GM19023 (cell line): ENCODE measurements at regions not wholly inside any gene's neighbourhood (a gene's known extent, or its start where the extent isn't known, plus 50 kb on each side); places are given as distances from the start of the nearest gene placed in this dataset.

ENCODE experiments used
- ATAC-seq: cut with Tn5 transposase; IDR thresholded peaks from one replicate; pipeline ENCODE4 v1.9.1; 2021; ENCODE audit warnings: mild to moderate bottlenecking, moderate library complexity; ENCODE audit not compliant: unreplicated experiment

DNA sequence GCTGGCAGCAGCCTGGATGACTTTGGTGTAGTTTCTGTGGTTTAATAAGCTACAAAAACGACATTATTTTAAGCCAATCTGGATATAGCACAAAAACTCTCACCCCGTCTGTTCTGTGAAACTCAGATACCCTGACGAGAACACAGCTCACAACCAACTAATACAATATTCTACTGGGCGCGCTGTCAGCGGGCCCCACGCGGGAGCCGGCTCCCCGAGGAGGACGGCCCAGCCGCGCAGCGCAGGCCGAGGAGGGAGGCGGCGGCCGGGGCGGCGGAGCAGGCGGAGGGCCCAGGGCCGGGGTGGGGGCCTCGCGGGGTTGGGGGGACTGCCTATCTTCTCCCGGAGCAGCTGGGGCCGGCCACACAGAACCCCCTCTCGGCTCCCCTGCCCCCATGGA is 87.2 kb upstream of the POU3F1 start:
- no peak for ATAC-seq

DNA sequence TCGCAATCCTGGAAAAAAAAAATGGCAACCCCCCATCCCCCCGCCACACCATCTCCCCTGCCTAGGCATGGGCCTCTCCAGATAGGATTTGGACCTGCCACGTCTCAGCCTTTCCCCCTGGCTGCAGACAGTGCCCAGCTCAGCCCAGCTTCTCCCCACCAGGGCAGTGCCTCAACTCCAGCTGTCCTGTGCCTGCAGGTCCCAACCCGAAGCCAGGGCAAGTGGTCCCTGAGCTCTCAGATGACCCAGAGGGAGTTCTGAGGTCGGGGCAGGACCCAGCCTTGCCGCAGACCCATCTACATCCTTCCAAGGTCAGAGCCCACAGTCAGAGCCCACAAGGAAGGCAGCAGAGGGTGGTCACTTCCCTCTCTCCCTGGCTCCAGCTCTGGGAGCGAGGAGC is 86.7 kb upstream of the POU3F1 start:
- ATAC-seq: no peak

DNA sequence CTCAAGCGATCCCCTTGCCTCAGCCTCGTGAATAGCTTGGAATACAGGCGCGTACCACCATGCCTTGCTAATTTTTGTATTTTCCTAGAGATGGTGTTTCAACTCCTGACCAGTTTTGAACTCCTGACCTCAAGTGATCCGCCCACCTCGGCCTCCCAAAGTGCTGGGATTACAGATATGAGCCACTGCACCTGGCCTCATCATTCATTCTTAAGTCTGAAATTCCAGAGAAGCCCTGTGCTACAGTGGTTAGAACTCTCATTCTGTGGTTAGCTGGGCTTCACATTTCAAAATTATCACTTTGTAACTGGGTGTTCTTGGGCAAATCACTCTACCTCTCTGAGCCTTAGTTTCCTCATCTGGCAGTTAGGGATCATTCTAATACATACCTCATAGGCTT is 86.1 kb upstream of the POU3F1 start:
- no peak for ATAC-seq

DNA sequence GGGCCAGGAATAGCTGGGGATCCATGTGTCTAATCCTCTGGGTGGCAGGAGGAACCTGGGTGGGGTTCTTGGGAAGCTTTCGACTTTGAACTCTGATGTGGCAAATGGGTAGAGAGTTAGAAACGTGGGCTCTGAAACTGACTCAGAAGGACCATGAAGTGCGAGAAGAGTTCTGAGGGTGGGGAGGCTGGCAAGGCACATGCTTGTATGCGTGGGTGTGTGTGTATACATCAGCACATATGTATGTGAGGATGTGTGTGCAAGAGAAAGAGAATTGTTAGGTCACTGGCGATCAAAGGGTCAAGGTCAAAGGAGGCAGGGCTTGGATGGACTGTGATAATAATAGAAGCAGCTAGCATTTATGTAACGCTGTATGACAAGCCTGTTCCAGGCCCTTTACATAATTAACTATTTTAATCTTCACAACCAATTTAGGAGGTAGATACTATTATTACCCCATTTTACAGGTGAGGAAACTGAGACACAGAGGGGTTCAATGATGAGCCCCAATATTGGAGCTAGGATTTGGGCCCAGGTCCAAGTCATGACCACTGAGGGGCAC is 84.5 kb upstream of the POU3F1 start:
- no peak for ATAC-seq

DNA sequence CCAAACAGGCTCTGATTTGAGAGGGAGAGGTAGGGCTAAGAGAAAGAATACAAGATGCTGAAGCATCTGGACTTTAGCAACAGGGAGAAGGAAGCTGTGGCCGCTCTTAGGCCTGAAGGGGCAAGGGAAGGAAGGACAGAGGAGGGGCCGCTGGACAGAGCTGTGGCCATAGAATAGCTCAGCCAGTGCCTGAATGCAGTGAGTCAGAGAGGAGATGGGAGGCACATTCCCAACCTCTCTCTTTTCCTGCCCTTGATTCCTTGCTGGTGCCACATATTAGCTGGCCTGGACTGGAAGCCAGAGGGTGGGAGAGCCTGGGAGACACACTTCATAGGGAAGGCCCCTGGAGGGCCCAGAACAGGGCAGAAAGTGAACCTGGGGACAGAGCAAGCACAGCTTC is 83.4 kb upstream of the POU3F1 start:
- no peak for ATAC-seq

DNA sequence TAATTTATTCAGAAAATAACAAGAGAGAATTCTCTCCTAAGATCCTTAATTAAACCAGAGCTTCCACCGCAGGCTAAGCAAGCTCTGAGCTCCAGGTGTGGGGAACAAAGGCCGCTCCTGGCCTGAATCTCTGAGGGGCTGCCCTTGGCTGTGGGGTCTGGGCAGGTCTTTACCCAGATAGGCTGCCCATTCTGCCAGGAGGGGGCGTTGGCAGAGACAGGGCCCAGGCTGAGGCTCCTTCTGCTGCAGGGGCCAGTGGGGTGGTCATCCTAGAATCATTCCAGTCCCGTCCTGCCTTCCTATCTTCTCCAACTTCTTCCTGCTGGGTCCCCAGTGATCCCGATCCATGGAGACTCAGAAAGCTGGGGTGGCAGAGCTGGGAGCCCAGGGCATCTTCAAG is 82.9 kb upstream of the POU3F1 start:
- no peak for ATAC-seq

DNA sequence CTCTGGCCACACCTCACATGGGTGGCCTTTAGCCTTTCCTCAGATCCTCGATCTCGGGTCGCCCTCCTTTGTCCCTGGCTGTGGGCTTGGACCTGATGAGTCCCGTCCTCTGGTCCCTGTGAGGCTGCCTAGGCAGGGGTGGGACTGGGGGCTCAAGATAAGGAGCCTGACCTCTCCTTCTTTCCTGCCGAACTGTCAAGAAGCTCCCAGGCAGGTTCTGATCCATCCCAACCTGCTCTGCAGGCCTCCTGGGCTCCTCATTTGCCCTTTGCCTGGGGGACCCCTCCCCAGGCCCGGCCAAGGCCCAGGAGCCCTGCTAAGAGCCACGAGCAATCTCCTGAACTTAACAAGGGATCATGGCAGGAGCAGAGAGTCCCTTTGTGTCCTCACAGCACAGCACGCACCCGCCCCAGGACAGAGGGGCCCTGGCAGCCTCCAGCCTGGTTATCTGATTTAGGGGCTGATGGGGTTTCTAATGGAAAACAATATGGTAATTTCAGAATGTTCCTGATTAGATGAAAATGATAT is 82.4 kb upstream of the POU3F1 start:
- no peak for ATAC-seq

DNA sequence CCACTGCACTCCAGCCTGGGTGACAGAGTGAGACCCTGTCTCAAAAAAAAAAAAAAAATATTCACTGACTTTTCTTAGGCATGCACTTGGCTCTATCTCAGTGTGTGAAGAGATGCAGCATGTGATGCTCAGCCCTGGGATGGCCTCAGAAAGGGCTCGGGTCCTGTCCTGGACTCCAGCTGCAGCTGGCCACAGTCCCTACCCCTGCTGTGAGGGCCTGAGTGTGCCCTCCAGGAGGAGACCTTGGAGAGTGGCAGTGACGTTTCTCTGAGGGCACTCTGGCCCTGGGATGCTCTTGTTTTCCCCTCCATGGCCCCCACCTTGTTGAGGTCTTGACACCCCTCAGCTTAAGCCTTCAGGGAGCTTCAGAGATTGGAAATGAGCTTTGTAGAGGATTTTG is 81.9 kb upstream of the POU3F1 start:
- ATAC-seq: no peak

DNA sequence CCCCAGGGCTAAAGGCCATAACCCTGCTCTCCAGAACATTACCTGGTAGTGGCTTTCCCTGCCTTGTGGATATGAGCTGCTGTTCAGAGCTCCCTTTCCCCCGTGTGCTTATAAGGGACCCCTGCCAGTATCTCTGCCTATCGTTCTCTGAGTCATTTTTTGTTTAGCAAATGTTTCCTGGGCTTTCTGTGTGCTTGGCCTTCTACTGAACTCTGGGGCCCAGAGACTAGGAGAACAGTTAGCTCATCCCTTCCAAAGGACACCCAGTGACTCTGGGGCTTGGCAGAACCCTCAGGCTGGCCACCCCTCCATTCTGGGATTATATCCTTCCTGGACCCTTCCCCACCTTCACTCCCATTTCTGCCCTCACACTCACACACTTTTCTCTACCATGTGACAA is 80.8 kb upstream of the POU3F1 start:
- ATAC-seq: no peak

DNA sequence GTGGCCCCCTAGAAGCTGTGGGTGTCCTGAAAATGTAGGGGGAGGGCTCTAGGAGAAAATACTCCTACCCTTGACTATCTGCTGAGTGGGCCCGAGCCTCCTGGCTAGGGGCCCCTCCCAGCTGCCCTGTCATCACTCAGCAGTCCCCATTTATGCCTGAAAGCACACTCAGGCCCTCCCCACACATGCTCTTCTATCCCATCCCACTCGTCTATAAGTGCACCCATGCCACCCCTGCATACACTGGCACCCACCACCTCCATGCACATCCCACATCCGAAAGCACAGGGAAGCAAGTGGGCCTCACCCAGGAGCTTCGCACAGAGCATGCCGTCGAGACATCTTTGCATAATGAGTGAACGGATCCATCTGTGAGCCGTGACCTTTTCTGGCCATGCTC is 80.4 kb upstream of the POU3F1 start:
- ATAC-seq: no peak

DNA sequence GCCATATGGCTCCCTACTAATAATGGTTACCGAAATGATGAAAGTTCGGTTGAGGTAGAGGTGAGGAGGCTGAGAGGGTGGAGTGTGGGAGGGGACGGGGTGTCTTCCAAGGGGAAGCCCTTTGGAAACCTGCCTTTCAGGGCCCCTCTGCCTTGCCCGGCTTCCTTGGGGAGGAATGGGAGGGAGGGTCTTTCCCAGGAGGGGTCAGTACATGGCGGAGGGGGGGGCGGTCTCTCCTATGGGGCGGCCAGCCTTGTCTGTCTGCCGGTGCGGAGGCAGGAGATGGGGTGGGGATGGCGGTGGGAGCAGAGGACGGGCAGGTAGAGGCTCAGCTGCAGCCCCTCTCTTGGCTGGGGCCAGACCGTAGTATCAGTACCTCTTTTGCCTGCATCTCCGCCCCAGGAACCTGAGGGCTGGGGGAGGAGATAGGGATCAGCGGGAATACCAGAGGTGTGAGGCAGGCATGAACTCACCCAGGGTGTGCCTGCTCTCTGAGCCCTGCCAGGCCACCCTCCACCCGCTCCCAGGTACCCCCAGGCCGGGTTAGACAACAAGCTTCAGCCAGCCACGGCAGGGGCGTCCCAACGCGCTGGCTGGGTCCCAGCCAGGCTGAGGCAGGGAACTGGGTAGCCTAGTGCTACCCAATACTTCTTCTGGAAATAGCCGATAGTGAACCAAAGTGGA is 79.4 kb upstream of the POU3F1 start:
- ATAC-seq: no peak

DNA sequence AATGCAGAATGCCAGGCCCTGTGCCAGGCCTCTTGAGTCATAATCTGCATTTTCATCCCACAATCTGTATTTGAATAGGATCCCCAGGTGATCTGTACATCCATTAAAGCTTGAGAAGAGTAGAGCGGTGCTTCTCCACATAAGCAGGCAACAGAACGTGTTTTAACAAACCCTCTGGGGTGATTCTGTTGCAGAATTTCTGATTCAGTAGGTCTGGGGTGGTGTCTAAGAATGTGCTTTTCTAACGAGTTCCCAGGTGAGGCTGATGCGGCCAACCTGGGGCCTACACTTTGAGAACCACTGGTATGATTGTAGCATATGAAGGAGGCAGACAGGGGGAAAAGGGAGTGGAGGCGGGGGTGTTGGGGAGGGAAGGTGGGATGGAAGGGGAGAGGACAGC is 78.4 kb upstream of the POU3F1 start:
- ATAC-seq: no peak

DNA sequence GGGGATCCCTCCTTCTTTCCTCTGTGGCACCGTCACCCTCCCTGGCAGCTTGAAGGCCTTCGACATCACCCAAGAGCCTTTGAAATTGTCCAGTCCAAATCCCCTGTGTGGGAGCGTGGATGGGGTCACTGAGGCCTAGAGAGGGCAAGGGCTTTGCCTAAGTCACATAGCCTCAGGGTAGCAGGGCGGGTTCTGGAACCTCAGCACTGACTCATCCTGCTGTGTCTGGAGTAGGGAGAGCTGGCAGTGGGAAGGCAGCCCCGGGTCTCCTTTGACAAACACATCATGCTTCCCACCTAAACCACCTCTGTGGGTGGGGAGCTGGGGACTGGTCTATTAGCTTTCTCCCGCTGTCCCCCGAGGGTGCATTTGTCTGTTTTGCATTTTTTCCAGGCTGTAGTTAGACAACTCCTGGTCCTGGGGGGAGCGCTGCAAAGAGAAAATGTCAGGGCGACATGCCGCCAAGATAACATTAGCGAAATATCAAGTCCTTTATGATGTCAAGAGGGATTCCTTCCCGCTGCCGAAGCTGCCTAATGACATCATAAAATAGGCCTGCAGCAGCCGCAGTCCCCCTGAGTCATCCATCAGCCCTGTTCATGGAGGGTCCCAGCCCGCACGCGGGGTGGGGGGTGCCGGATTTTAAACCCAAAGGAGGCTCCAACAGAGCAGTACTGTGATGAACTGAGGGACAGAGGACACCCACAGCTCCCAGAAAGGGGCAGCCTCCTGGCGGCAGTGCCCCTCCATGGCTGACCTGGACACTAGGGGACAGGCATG is 77.0 kb upstream of the POU3F1 start:
- no peak for ATAC-seq

DNA sequence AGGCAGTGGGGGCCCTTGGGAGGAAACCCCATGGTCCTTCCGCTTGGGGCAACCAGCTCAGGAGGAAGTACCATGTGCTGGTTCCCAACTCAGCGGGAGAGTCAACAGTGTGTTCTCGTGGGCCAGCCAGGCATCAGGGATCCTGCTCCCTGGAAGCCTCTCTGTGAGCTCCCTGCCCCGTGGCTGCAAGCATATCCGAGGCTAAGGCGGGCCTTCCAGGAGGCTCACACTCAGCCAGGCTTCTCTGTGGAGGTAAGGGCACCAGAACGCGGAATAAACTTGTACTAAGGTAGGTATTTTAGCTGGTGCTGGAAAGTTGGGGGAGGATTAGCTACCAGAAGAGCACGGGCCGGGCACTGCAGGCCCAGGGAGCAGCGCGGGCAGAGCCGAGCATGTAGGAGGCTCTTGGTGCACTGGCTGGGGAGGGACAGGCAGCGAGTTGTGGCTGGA is 74.7 kb upstream of the POU3F1 start:
- ATAC-seq: no peak

DNA sequence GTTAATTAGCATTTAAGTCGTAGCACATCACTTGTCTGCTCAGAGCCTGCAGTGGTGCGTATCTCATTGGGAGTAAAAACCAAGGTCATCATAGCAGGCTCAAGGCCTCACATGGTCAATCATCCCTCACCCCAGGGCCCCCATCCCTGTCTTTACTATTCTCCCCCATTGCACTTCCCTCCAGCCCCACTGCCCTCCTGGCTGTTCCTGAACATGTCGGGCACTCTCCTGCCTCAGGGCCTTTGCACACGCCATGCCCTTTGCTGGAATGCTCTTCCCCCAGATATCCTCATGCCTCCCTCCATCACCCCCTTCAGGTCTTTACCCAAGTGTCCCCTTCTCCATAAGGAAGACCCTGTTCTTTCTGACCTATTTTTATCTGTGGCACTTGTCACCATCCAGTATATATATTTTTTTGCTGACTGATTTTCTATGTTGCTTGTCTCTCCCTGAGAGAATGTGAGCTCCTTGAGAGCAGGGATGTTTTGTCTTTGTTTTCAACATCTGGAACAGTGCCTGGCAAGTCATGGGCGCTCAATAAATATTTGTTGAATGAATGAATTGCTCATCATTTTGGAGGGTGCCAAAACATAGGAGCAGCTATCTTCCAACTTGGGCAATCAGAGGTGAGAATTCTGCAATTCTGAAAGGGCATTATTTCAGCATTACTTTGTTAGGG is 74.1 kb upstream of the POU3F1 start:
- no peak for ATAC-seq

DNA sequence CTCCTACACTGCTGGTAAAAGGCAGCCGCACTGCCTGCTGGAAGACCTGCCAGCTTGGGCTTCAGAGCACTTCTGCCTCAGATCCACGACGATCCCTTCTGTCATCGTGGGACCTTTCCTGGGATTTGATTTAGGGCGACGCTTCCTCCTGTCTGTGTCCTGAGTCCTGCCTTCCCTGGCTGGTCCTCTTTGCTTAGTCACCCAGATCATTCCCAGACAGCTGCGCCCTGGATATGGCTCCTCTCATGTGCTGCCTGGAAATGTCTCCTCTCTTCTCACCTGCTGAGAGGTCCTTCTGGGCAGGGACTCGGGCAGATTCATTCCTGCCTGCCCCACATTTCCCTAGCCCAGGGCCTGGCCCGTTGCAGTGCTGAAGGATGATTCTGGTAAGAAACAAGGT is 72.4 kb upstream of the POU3F1 start:
- no peak for ATAC-seq

DNA sequence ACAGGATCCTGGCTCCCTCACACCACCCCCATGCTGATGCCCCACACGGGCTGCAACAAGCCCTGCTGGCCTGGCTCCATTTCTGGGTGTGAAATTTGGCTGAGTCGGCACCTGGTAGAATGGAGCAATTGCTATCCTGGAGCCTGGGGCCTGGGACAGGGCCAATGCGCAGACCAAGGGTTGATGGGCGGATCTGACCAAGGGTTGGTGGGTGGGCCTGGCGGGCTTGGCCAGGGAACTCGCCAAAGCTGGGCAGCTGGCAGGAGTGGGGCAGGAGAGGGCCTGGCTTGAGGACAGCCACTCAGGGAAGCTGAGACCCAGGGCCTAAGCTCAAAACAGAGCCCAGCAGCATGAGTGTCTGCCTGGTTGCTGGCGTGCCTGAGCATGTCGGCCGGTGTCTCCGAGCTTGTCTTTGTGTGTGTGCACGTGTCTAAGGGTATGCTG is 70.9 kb upstream of the POU3F1 start:
- no peak for ATAC-seq

DNA sequence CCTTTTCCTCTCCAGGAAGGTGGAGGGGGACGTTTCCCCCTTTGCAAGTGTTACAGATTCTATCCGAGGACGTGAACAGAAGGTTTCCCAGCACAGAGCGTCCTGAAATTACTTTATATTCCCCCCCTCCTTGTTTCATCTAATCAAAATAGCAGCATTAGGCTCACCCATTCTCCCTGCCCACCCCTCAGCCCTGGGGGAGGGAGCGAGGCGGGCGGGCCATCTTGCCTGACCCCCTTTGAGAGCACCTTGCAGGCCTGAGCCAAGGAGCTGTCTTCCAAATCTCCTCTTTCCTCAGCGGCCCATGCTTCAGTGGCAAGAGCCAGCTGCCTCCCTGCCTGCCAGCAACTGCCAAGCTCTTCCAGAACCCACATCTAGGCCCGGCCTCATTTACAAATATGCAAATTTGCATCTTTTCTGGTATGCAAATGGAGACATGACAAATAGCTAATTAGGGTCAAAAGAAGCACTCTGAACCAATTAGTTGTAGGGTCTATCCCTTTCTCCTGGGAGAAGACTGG is 69.1 kb upstream of the POU3F1 start:
- no peak for ATAC-seq

DNA sequence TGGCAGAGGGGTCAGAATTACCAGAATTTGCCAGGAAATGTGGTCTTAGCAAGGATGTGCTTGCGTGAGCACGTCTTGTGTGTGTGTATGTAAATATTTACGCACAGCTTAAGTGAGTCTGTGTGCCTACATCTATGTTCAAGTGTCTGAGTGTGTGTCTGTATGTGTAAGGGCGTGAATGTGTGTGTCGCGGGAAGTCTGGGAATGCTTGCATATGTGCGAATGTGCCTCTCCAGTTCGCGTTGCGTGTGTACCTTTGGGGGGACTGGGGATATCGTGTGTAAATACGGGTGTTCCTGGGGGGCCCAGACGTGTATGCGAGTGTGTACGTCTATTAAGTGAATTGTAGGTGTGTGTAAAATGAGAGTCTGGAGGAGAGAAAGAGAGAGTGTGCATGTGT is 68.6 kb upstream of the POU3F1 start:
- no peak for ATAC-seq

DNA sequence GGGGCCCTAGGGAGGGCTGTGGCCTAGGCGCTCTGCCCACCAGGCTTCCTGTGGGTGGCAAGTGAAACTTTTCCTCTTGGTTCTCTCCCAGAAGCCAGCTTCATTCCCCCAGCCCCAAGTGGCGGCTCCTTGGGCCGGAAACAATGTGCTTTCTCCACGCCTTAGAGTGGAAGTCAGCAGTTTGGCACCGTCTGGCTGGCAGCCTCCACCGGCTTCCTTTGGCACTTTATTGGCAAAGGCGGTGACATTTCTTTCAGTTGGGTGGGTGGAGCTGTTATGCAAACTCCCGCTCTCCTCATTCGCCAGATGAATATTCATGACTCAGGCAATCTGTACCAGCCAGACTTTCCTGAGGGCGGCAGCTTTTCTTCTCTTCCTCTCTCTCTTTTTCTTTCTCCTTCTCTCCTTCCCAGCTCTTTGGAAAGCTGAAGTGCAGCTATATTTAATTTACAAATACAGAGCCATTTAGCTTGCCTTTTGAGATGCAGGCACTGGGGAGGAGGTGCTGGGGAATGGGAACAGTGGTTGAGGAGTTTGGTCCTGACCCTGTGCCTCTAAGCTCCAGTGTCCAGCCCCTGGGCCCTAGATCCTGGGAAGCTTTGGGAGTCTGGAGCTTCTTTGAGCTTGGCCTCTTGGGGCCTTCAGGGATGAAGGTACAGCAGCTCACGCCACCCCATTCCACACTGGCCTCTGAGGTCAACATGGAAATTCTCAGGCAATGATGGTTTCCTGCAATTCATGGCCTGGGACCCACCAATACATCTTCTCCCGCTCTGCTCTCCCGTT is 67.8 kb upstream of the POU3F1 start:
- no peak for ATAC-seq
